Neural progenitor cell (in vitro differentiated cells): ENCODE measurements at regions not wholly inside any gene's neighbourhood (a gene's known extent, or its start where the extent isn't known, plus 50 kb on each side); places are given as distances from the start of the nearest gene placed in this dataset.

Experiments
- EZH2 ChIP-seq: fragments of 200-600 bp; sonication (generic); IDR thresholded peaks from 2 replicates; pipeline ENCODE4 v1.6.1; 2017; ENCODE audit warnings: antibody characterized with exemption, mild to moderate bottlenecking, moderate library complexity
- TF ChIP-seq, protein P1 (sequence below): fragments of 200-600 bp; sonication (generic); IDR thresholded peaks from 2 replicates; pipeline ENCODE4 v1.5.1; 2017; ENCODE audit warnings: antibody characterized with exemption, mild to moderate bottlenecking

DNA sequence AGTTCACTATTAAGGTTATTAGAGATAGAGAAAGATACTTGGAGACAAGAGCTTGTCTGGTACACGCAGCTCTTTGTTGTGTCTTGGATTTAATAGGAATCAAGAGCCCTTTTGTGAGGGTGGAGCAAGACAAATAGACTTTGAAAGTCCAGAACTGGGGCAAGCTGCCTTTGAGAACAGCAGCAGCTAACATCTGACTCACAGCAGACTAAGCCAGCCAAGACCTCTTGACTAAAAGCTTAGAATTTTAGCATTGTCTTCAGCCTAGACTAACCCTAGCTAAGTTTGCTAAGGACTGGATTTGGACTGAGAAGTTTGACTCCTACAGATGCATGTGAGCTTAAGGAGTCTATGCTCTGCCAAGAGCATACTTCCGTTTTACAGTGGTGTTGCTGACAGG lies 201.9 kb upstream of the RBM19 start:
- TF ChIP-seq, protein P1, sequence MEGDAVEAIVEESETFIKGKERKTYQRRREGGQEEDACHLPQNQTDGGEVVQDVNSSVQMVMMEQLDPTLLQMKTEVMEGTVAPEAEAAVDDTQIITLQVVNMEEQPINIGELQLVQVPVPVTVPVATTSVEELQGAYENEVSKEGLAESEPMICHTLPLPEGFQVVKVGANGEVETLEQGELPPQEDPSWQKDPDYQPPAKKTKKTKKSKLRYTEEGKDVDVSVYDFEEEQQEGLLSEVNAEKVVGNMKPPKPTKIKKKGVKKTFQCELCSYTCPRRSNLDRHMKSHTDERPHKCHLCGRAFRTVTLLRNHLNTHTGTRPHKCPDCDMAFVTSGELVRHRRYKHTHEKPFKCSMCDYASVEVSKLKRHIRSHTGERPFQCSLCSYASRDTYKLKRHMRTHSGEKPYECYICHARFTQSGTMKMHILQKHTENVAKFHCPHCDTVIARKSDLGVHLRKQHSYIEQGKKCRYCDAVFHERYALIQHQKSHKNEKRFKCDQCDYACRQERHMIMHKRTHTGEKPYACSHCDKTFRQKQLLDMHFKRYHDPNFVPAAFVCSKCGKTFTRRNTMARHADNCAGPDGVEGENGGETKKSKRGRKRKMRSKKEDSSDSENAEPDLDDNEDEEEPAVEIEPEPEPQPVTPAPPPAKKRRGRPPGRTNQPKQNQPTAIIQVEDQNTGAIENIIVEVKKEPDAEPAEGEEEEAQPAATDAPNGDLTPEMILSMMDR: no peak
- TF ChIP-seq EZH2: no peak
